Activated T-cell treated with anti-CD3 and anti-CD28 coated beads, Interleukin-2, amount 50 U/mL, for 48 hours (primary cell): ENCODE measurements at regions not wholly inside any gene's neighbourhood (a gene's known extent, or its start where the extent isn't known, plus 50 kb on each side); places are given as distances from the start of the nearest gene placed in this dataset.

Source experiments
- DNase-seq, 2 experiments: peaks; one replicate each; pipeline ENCODE4 v3.0.0-alpha.2; 2020

GRCh38 chr3:66692766-66693150, 191.9 kb upstream of the LRIG1 start:
- DNase-seq: no peak

GRCh38 chr3:66693461-66694031, 192.7 kb upstream of the LRIG1 start:
- no peak for DNase-seq

DNA sequence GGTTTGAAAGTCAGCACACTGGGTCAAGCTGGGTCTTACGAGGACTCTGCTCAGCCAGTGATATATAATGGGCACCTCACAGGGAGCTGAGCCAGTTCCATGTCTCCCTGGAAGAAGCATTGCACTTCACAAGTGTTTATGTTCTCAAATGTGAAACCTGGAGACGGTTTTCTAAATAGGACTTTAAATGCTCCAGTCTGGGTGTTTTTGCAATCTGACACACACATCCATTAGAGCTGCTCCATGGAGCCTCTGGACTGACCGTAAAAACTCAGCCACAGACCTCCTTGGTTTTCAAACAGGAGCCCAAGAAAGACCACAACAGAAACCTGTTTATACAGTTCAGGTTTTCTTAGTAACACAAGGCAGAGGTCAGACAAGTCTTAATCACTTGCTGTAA, 201.3 kb upstream of the LRIG1 start:
- no peak for DNase-seq

DNA sequence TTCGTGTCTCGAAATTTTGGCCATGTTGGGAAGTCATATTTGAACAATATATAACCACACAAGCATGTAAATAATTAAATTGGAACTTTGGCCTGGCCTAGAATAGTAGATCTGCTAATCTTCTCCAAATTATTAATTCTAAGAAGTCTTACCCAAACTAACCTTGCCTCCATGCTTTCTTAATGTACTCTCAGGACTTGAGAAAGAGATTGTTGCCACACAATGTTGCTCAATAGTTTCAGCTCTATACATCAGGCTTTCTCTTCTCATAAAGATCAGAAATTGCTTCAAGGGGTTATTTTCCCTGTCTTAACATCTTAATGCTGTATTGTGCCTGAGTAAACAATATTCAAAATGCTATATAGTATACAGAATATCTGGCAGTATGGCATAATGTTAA, 202.7 kb upstream of the LRIG1 start:
- DNase-seq: no peak

DNA sequence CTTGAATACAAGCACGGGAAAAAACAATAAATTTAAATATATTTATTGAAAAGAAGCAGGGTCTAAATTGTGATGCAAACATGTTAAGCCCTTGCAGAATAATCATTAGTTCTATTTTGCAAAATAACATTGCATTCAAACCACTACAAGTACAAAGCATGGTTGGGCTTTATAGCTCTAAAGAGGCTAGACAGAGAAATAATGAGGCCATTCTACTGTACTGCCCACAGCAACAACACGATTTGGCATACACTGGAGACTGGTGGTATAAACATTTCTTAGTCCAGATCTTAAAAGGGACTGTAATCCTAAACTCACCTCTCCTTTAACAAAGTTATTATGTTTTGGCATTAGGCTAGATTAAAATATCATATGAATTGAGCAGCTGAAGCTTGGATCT, 204.3 kb upstream of the LRIG1 start:
- DNase-seq: no peak

GRCh38 chr3:66706890-66707289, 206.1 kb upstream of the LRIG1 start:
- DNase-seq: no peak

GRCh38 chr3:66709532-66709931, 208.7 kb upstream of the LRIG1 start:
- no peak for DNase-seq

DNA sequence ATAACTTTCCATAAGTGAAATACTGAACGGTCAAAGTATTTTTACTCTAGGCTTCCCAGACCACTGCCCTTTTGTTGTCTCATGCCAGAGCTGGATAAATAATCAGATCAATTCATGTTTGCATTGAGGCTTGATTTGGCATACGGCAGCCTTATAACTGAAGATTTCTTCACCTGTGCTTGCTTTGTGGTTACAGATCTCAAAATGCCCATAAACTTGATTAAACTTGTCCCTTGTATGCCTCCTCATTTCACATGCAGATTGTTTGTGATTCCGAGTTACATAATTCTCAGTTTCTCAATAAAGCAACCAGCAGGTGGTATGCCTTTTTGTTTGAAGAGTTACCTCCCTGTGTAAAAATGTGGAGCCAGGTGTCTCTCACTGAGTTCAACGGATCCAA, 211.4 kb upstream of the LRIG1 start:
- no peak for DNase-seq

- DNase-seq: no peak
Observed at GRCh38 chr3:66713921-66714320, 213.1 kb upstream of the LRIG1 start.

DNA sequence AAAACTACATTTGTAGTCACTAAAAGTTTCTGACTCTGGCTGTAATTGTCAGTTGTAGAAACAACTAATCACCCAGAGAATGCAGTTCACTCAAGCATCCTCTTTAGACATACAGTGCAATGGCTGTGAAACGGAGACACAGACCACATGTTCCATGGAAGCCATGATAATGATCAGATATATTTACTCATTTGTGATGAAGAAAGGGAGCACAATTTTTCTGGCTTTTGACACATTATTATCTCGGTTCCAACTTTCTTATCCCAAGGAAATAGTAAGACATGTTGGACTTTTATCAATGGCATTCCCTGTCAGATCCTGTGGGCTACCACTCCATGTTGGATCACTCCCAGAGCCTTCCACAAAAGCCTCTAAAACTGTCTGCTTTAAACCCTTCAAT, 215.0 kb upstream of the LRIG1 start:
- no peak for DNase-seq

DNA sequence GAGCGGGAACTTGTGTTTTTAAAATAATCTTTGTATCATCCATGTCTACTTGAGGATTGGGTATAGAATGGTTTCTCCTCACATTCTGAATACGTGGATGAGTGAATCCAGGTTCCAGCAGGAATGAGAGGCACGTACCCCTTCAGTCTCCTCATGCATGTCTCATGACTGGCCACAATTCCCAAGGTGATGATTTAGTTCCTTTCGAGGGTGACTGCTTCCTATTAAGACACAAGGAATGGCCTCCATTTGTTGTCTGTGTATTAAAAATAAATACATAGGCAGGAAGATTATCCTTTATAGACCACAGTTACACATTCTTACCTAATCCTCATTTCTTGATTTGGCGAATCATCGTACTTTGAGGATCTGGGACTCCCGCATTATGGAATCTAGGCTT, 217.0 kb upstream of the LRIG1 start:
- no peak for DNase-seq

GRCh38 chr3:66719796-66720356, 219.1 kb upstream of the LRIG1 start:
- no peak for DNase-seq

GRCh38 chr3:66720508-66720907, 219.7 kb upstream of the LRIG1 start:
- no peak for DNase-seq

GRCh38 chr3:66722675-66723074, 221.9 kb upstream of the LRIG1 start:
- DNase-seq: no peak

DNA sequence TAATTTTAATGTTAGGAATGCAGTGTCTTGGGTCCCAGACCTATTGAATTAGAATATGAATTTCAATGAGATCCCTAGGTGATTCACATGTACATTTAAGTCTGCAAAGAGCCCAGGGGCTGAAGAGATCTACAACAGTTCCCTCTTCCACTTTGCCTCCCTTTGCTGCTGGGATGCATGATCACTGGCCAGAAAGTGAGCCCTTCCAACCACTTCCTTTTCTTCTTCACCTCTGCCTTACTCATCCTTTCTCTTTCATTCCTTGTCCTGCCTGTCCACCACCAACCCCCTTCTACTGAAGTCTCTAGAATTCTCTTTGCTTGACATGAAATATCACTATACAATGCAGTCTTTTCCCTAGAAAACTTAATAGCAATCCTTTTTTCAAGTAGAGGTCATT, 222.4 kb upstream of the LRIG1 start:
- no peak for DNase-seq

DNA sequence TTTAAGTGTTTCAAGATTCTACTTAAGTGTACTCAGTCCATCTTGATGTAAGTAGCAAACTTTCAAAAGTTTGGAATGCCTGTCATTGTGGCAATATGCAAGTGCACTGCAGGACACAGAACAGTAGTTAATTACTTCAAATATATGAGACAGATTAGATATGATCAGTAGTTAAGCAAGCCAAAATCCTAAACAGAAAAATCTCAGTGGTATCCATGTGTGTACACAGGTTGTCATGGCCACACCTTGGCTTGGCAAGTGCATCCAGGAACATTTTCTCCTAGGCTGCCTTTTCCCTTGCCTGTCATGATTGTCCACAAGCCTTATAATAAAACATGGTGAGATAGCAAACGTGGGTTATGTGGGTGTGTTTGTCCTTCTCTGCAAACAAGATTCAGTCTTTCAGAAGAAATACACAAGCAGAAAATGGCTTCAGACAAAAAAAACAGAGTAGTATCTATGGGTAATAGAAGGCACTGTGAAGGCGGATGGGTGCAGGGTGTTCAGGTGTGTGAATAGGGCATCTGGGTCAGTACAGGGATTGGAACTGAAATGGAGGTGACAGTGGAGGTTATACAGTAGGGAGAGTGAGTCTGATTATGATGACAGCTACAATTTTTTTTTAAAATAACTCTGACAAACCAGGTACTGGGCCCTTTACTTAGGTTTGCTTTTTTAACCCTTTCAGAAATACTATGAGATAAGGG, 229.0 kb upstream of the LRIG1 start:
- DNase-seq: no peak

DNA sequence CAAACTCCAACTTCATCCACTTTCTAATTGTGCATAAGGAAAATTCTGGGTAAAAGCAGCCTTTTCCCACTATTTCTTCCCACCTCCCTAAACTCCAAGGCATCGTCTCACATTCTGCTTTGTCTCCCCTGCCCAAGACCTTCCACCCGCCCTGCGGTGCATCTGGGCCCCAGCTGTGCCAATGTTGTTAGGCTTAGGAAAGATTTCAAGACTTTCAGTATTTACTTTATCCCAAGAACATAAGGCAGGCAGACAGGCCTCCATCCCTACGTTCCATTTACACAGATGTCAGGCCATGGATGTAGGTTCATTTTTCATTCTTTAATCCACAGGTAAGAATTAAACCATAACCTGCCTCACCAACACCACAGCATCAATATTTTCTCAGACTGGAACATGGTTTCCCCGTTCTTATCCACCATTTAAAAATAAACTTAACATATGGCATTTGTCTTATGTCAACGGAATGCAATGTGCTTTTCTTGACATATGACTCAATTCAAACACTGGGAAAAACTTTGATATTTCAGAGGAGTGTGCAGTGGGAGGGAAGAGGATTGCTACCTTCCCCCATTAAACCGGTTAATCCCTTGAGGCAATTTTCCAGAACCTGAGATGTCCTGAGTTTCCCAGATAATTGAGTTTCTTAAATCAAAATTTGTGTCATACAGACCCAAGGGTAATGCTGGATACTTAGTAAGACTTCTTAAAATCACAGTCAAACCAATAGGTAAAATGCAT, 238.0 kb upstream of the LRIG1 start:
- DNase-seq: no peak

- DNase-seq: no peak
Observed at GRCh38 chr3:66740260-66740659, 239.4 kb upstream of the LRIG1 start.

GRCh38 chr3:66744521-66744920, 243.7 kb upstream of the LRIG1 start:
- DNase-seq: no peak

GRCh38 chr3:66744986-66745385, 244.2 kb upstream of the LRIG1 start:
- DNase-seq: no peak

DNA sequence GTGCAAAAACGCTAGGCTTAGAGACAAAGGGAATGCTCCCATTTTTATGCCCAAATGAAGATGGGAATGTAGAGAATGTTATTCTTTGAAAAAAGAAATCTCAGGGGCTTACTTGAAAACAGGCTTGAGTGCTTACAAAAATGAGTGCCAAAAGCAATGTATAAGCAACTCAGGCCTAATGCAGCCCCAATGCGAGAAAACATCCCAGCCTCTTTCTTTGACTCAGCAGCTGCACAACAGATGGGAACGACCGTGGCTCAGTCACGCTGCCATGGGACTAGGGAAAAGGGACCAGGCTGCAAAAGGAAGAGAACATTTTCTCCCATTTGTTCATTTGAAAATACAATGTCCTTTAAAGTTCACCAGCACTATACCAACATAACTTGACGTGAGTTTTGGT, 246.4 kb upstream of the LRIG1 start:
- no peak for DNase-seq

DNA sequence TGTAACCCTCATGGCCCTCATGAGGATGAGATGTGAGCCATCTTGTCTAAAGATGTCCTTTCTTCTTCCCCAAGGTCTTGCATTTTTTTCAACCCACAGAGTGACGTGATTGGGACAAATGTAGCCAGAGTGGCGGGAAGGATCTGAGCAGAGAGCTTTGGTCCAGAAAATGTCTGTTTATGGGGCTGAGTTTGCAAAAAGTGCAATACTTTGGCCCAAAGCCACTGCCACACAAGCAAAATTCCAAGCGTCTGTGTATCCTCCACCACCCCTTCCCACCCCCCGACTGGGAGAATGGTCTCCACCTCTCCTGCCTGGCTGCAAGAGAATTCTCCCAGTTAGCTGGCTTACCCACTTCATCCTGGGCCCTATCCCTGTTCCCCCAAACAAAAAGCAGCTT, 246.9 kb upstream of the LRIG1 start:
- no peak for DNase-seq

GRCh38 chr3:66748175-66748876, 247.5 kb upstream of the LRIG1 start:
- no peak for DNase-seq

GRCh38 chr3:66751842-66752241, 246.3 kb upstream of the KBTBD8 start:
- DNase-seq: no peak
